ENCODE measurements at regions not wholly inside any gene's neighbourhood (a gene's known extent, or its start where the extent isn't known, plus 50 kb on each side); places are given as distances from the start of the nearest gene placed in this dataset.

DNA sequence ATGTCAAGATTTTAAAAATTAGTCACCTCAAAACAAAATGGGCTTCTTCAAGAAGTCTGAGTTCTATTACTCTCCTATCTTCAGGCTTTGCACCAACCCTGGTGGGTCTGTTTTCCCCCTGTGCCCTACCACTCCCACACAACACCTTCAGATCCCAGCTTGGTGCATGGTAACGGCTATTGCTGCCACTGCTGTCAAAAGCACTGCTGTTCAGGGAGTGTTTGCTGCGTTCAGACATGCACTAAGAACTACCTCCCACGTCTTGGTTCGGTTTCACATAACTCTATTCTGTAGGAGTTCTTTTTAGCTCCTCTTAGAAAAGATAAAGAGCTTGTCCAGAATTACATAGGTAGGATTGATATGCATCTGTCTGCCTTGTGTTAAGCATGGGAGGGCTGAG is 799.2 kb downstream of the NR2F2 start:
- no peak for DNase-seq

DNA sequence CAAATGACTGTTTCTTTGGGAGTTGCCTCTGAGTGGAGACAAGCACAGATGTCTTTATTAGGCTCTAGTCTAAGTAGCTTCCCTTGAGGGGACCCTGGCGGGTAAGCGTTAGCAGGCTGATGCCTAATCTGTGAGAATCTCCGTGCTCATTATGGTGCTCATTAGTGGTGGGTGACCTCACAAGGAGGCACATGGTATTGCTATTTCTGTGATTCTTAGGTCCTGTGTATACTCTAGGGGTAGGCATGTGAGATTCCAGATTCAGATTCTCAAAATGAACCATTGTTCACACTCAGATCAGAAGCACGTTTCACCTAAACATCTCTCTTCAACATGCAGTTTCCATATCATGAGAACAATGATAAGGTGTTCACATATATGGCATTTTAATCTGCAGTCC is 809.7 kb downstream of the NR2F2 start:
- DNase-seq: no peak

DNA sequence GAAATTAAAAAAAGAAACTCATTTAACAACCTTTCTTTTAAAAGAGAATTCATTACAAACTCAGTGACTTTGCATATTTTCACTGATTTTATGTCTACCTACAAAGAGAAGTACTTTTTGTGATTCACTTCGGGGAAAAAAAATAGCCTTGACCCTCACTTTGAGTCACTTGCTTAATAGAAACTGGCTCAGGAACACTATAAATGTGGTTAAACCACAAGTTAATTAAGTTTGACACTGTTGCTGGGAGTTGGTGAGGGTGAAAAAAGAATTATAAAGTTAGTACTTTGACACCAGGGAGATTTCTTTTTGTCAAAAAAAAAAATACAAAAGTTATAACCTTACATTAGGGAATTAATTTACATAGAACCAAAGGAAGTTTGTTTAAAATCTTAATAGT is 810.9 kb downstream of the NR2F2 start:
- DNase-seq: no peak

DNA sequence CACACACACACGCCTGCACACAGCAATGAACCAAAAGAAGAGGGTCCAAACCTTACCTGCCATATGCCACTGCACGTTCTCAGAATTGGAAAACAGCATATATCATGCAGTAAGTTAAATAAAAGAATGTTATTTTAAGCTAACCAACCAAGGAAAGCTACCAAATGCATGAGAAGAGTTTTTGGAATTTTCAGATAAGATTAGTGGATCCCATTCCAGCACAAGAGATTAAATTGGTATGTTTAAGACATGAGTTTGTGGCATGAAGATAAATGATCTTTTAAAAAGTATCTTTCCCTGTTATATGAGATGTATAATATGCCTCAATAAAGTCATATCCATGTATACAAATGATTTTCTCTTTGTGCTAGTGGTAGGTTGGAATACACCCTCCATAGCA is 811.4 kb downstream of the NR2F2 start:
- DNase-seq: no peak

GRCh38 chr15:97143592-97144376 is 813.3 kb downstream of the NR2F2 start:
- DNase-seq: no peak

DNA sequence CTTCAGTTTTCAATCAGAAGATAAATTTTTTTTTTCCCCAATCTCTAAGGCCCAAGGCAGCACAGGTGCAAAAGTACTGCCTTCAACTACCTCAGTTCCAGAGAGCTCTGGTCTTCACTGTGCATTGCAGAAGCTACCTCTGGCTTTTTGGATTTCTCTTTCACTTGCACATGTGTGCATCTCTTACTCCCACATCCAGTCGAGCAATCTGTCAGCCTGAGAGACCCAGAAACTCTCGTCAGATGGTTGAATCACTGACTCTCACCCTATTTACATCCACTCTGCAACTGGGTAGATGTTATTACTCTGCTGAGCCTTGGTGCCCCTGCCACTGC is 813.8 kb downstream of the NR2F2 start:
- DNase-seq: no peak

GRCh38 chr15:97146929-97147870 is 813.3 kb upstream of the ARRDC4 start:
- no peak for DNase-seq

- DNase-seq: no peak
Measured at GRCh38 chr15:97153356-97153965, 807.0 kb upstream of the ARRDC4 start.

DNA sequence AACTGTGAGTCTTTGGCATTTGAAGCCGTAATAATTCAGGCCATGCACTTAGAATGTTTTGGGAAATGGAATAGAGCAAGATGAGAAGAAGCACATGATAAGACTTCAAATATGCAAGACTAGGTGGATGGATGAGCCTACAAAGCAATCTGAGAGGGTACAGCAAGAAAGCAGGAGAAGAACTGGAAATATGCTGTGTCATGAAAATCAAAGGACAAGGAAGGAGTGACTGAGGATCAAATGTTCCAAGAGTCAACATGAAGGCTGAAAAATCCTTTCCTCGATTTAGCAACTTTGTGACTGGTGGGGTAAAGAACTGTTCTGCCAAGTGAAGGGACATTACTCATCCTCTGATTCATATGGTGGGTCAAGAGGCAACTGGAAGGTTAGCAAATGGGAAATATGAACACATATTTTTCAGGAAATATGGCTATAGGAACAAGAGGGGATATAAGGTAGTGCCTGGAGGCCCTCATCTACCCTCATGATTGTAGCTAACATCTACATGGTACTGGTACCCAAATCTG is 803.7 kb upstream of the ARRDC4 start:
- no peak for DNase-seq

- DNase-seq: no peak
Measured at GRCh38 chr15:97162805-97163495, 797.6 kb upstream of the ARRDC4 start.

GRCh38 chr15:97165205-97165604 is 795.3 kb upstream of the ARRDC4 start:
- DNase-seq: no peak

DNA sequence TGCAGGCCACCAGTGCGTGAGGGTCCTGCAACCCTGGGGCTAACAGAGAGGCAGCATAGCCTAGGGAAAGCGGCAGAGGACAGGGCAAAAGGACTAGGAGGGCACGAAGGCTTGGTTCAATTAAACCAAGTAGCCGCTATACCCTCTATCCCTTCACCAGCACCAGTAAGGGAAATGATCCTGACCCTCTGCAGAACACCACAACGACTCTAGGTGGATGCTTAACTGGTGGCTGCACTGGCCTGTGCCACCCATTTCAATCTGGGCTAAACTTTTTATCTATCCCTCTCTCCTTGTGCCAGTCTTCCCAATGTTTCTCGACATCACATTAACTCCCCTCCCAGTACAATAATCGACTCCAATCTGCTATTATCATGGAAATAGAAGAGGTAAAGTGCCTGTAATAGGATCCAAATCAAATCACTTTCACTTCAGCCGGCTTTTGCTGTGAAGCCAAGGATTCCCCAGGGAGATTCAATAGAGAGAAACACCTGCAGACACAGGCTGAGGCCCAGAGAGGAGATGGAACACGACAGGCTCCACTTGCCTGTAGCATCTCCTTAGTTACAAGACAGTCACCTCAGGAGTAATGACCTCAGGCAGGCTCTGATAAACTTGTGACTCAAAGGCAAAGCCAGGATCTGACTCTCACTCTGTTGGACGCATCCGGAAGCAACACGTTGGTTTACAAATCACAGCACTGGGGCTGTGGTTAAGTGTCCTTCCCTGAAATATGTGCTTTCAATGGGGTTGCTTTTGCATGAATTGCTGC is 791.6 kb upstream of the ARRDC4 start:
- no peak for DNase-seq

DNA sequence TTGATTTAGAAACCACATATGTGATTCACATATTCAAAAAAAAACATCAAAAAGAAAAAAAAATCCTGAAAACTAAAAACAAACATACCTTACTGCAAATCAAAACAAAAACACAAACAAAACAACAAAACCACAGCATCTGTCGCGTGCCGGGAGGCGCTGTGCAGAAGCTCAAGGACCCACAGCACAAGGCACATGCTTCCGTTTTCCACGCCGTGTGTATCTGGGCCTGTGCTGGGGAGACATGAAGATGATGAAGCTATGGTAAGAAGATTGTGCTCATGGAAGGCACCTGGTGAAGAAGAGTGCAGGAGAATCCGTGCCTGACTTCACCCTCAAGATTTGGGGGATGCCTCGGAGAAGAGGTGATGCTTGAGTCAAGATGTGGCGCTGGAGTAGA is 788.9 kb upstream of the ARRDC4 start:
- DNase-seq: no peak

- DNase-seq: no peak
Measured at GRCh38 chr15:97174886-97175540, 785.5 kb upstream of the ARRDC4 start.

GRCh38 chr15:97177151-97177577 is 783.3 kb upstream of the ARRDC4 start:
- DNase-seq: no peak

GRCh38 chr15:97182581-97182980 is 777.9 kb upstream of the ARRDC4 start:
- DNase-seq: no peak

GRCh38 chr15:97189162-97189780 is 771.2 kb upstream of the ARRDC4 start:
- DNase-seq: no peak

DNA sequence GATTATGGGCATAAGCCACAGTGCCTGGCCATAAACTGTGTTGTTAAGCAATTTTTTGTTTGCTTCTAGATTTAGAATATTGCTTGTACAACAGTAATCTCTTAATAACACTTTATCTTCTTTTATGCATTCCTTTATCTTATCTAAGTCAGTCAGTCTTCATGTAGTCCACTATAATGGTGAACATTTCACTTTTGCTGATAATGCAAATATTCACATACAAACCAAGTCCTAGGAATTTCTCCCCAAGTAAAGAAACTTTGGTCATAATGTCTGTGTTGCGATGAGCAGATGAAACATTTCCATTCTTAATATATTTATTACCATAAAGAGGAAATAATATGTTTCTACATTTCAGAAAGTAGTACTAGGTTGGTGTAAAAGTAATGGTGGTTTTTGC is 765.8 kb upstream of the ARRDC4 start:
- no peak for DNase-seq

GRCh38 chr15:97196048-97197014 is 764.2 kb upstream of the ARRDC4 start:
- no peak for DNase-seq
